ENCODE measurements at regions not wholly inside any gene's neighbourhood (a gene's known extent, or its start where the extent isn't known, plus 50 kb on each side); places are given as distances from the start of the nearest gene placed in this dataset.

DNA sequence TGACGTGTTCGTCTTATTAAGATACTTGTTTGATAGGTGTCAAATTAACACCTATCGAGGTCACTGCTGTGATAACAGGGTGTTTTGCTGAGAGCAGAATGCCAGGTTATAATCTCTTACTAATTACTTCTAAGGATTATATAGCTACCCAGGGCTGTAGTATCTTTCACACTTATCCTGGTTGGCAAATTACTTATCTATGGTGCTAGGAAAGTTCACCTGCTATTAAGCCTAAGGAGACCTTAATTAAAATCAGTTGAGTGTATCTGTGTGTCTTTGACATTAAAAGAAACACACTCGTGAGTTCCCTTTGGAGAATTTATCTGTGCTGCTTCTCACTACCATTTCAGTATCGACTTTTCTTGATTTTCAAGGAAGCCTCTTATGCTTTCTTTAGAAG, 301.6 kb upstream of the SLC16A7 start:
- TF ChIP-seq CTCF (IDR thresholded peaks at IDR 0.05) (no peak), EZH2 (IDR thresholded peaks at IDR 0.05; ENCODE audit: borderline replicate concordance, insufficient read depth, low read depth, low read length, poor library complexity, severe bottlenecking) (no peak)

Data from B cell (primary cell).